HepG2 (cell line): ENCODE measurements at regions not wholly inside any gene's neighbourhood (a gene's known extent, or its start where the extent isn't known, plus 50 kb on each side); places are given as distances from the start of the nearest gene placed in this dataset.

Source experiments
- ARNTL ChIP-seq: sonication (generic); formaldehyde crosslinking; IDR thresholded peaks from 2 replicates; pipeline ENCODE4 v1.4.0; 2020; ENCODE audit warnings: mild to moderate bottlenecking, missing genetic modification reagents
- ELF1 ChIP-seq: sonication (generic); formaldehyde crosslinking; IDR thresholded peaks from 2 replicates; pipeline ENCODE4 v1.4.0; 2020; ENCODE audit warnings: missing genetic modification reagents
- ETS1 ChIP-seq: sonication (generic); formaldehyde crosslinking; IDR thresholded peaks from 2 replicates; pipeline ENCODE4 v1.4.0; 2020; ENCODE audit warnings: missing genetic modification reagents
- EZH2 ChIP-seq: conservative IDR thresholded peaks from 2 replicates; pipeline ENCODE4 v1.6.1; 2012; ENCODE audit warnings: mild to moderate bottlenecking, low read depth, low read length, moderate library complexity
- FOXA3 ChIP-seq: IDR thresholded peaks from 2 replicates; pipeline ENCODE4 v1.6.1; 2016; ENCODE audit warnings: missing genetic modification reagents, missing compliant biosample characterization
- HDAC1 ChIP-seq: sonication (generic); formaldehyde crosslinking; IDR thresholded peaks from 2 replicates; pipeline ENCODE4 v1.5.1; 2020; ENCODE audit warnings: mild to moderate bottlenecking, missing genetic modification reagents
- KLF12 ChIP-seq: sonication (generic); formaldehyde crosslinking; IDR thresholded peaks from 2 replicates; pipeline ENCODE4 v1.4.0; 2020; ENCODE audit warnings: missing genetic modification reagents, borderline replicate concordance
- MYPOP ChIP-seq: sonication (generic); formaldehyde crosslinking; IDR thresholded peaks from 2 replicates; pipeline ENCODE4 v1.8.1; 2023; ENCODE audit warnings: mild to moderate bottlenecking, moderate library complexity, missing genetic modification reagents
- NFKB2 ChIP-seq: sonication (generic); formaldehyde crosslinking; IDR thresholded peaks from 2 replicates; pipeline ENCODE4 v1.4.0; 2020; ENCODE audit warnings: missing genetic modification reagents, borderline replicate concordance
- NONO ChIP-seq, 2 experiments: fragments of 450-650 bp in 1 of 2; sonication (generic) in 1 of 2; formaldehyde crosslinking in 1 of 2; IDR thresholded peaks in 1 of 2; conservative IDR thresholded peaks in 1 of 2; 2 replicates each; pipeline versions ENCODE4 v1.6.1 to v1.8.0; 2017 to 2022; ENCODE audit warnings: mild to moderate bottlenecking in 1 of 2, missing genetic modification reagents in 1 of 2, moderate library complexity in 1 of 2
- NR2F2 ChIP-seq: IDR thresholded peaks from 2 replicates; pipeline ENCODE4 v1.6.1; 2012; ENCODE audit warnings: low read depth, inconsistent platforms, borderline replicate concordance
- NR2F6 ChIP-seq, 2 experiments: IDR thresholded peaks; 2 replicates each; pipeline ENCODE4 v1.6.1; 2016; ENCODE audit warnings: antibody characterized with exemption in 1 of 2, mild to moderate bottlenecking in 1 of 2
- RXRA ChIP-seq: sonication (generic); formaldehyde crosslinking; IDR thresholded peaks from 2 replicates; pipeline ENCODE4 v1.5.1; 2020; ENCODE audit warnings: missing genetic modification reagents
- ZBTB14 ChIP-seq: sonication (generic); formaldehyde crosslinking; IDR thresholded peaks from 2 replicates; pipeline ENCODE4 v1.4.0; 2020; ENCODE audit warnings: missing genetic modification reagents
- ZFP90 ChIP-seq: sonication (generic); formaldehyde crosslinking; IDR thresholded peaks from 2 replicates; pipeline ENCODE4 v1.8.0; 2022; ENCODE audit warnings: missing genetic modification reagents, mild to moderate bottlenecking, inconsistent platforms, borderline replicate concordance
- ZKSCAN1 ChIP-seq: fragments of 150-350 bp; IDR thresholded peaks from 2 replicates; pipeline ENCODE4 v1.6.1; 2014; ENCODE audit warnings: low read length
- ZMYM3 ChIP-seq: sonication (generic); formaldehyde crosslinking; IDR thresholded peaks from 2 replicates; pipeline ENCODE4 v1.5.1; 2020; ENCODE audit warnings: mild to moderate bottlenecking, missing genetic modification reagents
- ZNF138 ChIP-seq: sonication (generic); formaldehyde crosslinking; IDR thresholded peaks from 2 replicates; pipeline ENCODE4 v1.5.0; 2020; ENCODE audit warnings: mild to moderate bottlenecking, low read depth, missing genetic modification reagents
- ZNF337 ChIP-seq: sonication (generic); formaldehyde crosslinking; IDR thresholded peaks from 2 replicates; pipeline ENCODE4 v1.5.1; 2020; ENCODE audit warnings: missing genetic modification reagents, low read depth, mild to moderate bottlenecking, borderline replicate concordance
- ZNF44 ChIP-seq: sonication (generic); formaldehyde crosslinking; IDR thresholded peaks from 2 replicates; pipeline ENCODE4 v1.5.1; 2020; ENCODE audit warnings: mild to moderate bottlenecking, missing genetic modification reagents
- ZNF512 ChIP-seq: sonication (generic); formaldehyde crosslinking; IDR thresholded peaks from 2 replicates; pipeline ENCODE4 v1.4.0; 2020; ENCODE audit warnings: mild to moderate bottlenecking, missing genetic modification reagents
- ZNF790 ChIP-seq: sonication (generic); formaldehyde crosslinking; IDR thresholded peaks from 2 replicates; pipeline ENCODE4 v1.8.0; 2022; ENCODE audit warnings: missing genetic modification reagents, mild to moderate bottlenecking, borderline replicate concordance
- TF ChIP-seq, protein P1 (sequence below): sonication (generic); formaldehyde crosslinking; IDR thresholded peaks from 2 replicates; pipeline ENCODE4 v1.4.0; 2020; ENCODE audit warnings: mild to moderate bottlenecking, missing genetic modification reagents

DNA sequence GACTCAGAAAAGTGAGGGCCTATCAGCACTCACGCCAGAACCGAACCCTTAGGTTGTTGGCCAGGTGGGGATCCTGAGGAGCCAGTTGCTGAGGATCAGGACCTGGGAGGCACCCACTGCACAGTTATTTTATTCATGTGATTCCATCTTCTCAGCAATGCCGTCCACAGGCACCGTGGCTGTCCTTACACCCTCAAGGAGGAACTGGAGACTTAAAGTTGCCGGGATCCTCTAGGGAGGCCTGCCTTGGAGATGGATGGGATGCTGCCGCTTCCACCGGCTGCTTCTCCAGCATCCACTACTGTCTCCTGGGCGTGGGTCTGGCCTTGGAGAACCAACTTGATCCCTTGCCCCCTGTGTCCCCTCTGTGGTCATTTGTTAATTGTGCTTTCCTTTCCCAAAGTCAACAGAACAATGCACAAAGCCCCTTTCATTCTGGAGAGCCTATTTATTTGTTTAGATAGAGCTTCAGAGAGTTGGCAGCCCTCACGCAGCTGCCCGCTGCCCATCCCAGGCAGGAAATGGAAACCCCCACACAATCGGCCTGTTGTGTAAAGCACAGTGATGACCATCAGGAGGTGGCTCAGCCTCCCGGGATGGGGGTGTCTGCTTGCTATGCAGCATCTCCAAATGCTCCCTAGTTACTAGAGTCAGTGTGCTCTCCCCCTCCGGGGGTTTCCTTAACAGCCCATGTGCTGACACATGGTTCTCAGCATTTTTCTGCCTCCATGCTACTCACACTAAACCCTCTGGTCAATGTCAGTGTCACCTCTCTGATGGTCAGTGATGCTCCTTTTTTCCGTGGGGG is 52.9 kb upstream of the IGFBP3 start (continued):
- TF ChIP-seq NONO (IDR thresholded peaks at IDR 0.05) (no peak), NONO (CRISPR knock-in tag; conservative IDR thresholded peaks at IDR 0.05) (0 out of 2 replicates have a peak, but pooled peaks have one; percentile 28), ELF1 (peak; percentile 66; the same call in 1 of the 2 replicates), ZNF337 (CRISPR knock-in tag) (no peak), NFKB2 (CRISPR knock-in tag) (peak; percentile 41; the same call in 1 of the 2 replicates), ETS1 (CRISPR knock-in tag) (no peak), ZKSCAN1 (no peak), ZNF512 (CRISPR knock-in tag) (peak; percentile 13; the same call in 1 of the 2 replicates), NR2F2 (peak; percentile 85), HDAC1 (CRISPR knock-in tag) (peak; percentile 76), RXRA (peak; percentile 91; the same call in 1 of the 2 replicates), FOXA3 (peak; percentile 91), ZMYM3 (peak; percentile 44; the same call in 1 of the 2 replicates), ZNF138 (CRISPR knock-in tag) (no peak), ZNF44 (no peak), EZH2 (no peak), ZBTB14 (CRISPR knock-in tag) (no peak), ZFP90 (CRISPR knock-in tag) (0 out of 2 replicates have a peak, but pooled peaks have one; percentile 74), MYPOP (CRISPR knock-in tag) (peak; percentile 34; the same call in 1 of the 2 replicates), ARNTL (CRISPR knock-in tag) (peak; percentile 38; the same call in 1 of the 2 replicates), ZNF790 (CRISPR knock-in tag) (no peak), NR2F6 (IDR thresholded peaks at IDR 0.05) (peak; percentile 82), NR2F6 (CRISPR knock-in tag; IDR thresholded peaks at IDR 0.05) (peak; percentile 85), KLF12 (CRISPR knock-in tag) (no peak)
- TF ChIP-seq, protein P1, sequence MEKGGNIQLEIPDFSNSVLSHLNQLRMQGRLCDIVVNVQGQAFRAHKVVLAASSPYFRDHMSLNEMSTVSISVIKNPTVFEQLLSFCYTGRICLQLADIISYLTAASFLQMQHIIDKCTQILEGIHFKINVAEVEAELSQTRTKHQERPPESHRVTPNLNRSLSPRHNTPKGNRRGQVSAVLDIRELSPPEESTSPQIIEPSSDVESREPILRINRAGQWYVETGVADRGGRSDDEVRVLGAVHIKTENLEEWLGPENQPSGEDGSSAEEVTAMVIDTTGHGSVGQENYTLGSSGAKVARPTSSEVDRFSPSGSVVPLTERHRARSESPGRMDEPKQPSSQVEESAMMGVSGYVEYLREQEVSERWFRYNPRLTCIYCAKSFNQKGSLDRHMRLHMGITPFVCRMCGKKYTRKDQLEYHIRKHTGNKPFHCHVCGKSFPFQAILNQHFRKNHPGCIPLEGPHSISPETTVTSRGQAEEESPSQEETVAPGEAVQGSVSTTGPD (CRISPR knock-in tag), result no peak
